ENCODE measurements at regions not wholly inside any gene's neighbourhood (a gene's known extent, or its start where the extent isn't known, plus 50 kb on each side); places are given as distances from the start of the nearest gene placed in this dataset.

DNA sequence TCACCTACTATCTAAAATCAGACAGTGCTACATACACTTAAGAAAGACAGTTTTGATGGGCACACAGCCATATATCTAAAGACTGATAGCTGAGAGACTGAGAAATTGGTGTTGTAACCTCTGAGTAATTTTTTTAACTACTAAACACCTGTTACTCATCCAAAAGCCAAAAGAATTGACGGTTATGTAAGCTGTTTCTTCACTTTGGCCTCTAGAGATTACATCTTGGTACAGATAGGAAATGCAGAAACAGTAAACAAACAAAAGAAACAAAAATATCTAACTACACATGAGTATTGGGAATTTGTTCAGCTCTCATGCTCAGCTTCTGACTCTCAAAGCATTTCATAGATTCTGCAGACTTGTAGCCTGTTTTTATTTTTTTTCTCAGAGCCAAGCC is 152.1 kb upstream of the GAS1 start:
- WGBS (ENCODE audit: insufficient coverage) = no CpG with 5 or more reads among the region's 1 CpG
- DNase-seq = no peak
- H3K9me3 Mint-ChIP-seq = no peaks in the 10 kb centered on the region
- no peak overlapping the region for H3K27ac ChIP-seq (ENCODE audit: low read length)
- H3K4me3 Mint-ChIP-seq = no peak overlapping the region
- no peak overlapping the region for H3K27ac Mint-ChIP-seq
- no peaks in the 10 kb centered on the region for H3K4me1 Mint-ChIP-seq
- H3K36me3 ChIP-seq (ENCODE audit: control insufficient read depth, insufficient read depth, low read length) = no peaks in the 10 kb centered on the region
- H3K27me3 Mint-ChIP-seq (ENCODE audit: low read depth in 2 of 2) = peaks cover 11 to 30% of the 10 kb centered on the region in 2 donors
- no peak overlapping the region for H3K4me3 ChIP-seq (ENCODE audit: low read length)
- no peaks in the 10 kb centered on the region for H3K4me1 ChIP-seq (ENCODE audit: control insufficient read depth, insufficient read depth, low read length)
- intact Hi-C loops (cut with micrococcal nuclease) = no loop called here
- no peaks in the 10 kb centered on the region for H3K27me3 ChIP-seq (ENCODE audit: control insufficient read depth, insufficient read depth, low read length)
- no peaks in the 10 kb centered on the region for H3K9me3 ChIP-seq (ENCODE audit: control insufficient read depth, insufficient read depth, low read length)
- ATAC-seq = no peak
- TF ChIP-seq, protein P1, sequence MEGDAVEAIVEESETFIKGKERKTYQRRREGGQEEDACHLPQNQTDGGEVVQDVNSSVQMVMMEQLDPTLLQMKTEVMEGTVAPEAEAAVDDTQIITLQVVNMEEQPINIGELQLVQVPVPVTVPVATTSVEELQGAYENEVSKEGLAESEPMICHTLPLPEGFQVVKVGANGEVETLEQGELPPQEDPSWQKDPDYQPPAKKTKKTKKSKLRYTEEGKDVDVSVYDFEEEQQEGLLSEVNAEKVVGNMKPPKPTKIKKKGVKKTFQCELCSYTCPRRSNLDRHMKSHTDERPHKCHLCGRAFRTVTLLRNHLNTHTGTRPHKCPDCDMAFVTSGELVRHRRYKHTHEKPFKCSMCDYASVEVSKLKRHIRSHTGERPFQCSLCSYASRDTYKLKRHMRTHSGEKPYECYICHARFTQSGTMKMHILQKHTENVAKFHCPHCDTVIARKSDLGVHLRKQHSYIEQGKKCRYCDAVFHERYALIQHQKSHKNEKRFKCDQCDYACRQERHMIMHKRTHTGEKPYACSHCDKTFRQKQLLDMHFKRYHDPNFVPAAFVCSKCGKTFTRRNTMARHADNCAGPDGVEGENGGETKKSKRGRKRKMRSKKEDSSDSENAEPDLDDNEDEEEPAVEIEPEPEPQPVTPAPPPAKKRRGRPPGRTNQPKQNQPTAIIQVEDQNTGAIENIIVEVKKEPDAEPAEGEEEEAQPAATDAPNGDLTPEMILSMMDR (IDR thresholded peaks at IDR 0.05) = no peak
- no peaks in the 10 kb centered on the region for H3K36me3 Mint-ChIP-seq

DNA sequence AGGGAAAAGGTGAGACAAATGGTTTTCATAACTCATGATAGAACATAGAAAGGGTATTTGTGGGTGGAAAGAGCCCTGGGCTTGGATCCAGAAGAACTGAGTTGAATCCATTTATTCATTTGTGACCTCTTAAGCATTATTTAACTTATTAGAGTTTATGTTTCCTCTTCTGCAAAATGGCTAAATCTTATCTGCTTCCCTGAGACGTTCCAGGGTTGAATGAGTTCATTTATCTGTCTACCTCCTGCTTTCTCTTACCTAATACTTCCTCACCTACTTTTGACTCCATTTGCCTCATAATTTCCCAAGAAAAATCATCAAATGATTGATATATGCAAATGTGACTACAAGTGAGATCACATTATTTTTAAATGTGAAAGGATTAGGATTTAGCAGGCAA is 152.7 kb upstream of the GAS1 start:
- 18% methylated on average over 1 of the region's 1 CpG for WGBS (ENCODE audit: insufficient coverage)

DNA sequence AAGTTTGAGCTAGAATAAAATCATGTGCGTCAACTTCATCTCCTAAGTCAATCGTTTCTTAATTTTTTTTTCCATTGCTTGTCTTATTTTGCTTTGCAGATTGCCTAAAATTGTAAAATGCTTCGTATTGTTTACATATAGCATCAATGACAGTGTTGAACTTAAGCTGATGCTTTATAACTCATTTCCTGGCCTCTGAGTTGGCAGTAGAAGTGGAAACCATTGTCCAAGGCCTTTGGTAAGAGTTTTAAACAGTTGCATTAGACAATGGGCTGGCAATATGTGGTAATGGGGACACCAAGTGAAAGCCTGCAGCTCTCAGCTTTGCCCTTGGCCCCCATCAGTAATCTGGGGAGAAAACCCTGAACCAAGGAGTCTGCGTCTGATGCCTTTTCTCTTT is 154.8 kb upstream of the GAS1 start:
- no peaks in the 10 kb centered on the region for H3K9me3 ChIP-seq (ENCODE audit: control insufficient read depth, insufficient read depth, low read length)
- WGBS (ENCODE audit: insufficient coverage) = 89% methylated on average over 4 of the region's 4 CpGs
- intact Hi-C loops (cut with micrococcal nuclease) = no loop called here

More for the DNA sequence above, 152.7 kb upstream of the GAS1 start:
- Histone ChIP-seq H3K9me3 (ENCODE audit: control insufficient read depth, insufficient read depth, low read length) (no peaks in the 10 kb centered on the region), H3K4me1 (ENCODE audit: control insufficient read depth, insufficient read depth, low read length) (no peaks in the 10 kb centered on the region), H3K4me3 (ENCODE audit: low read length) (no peak overlapping the region), H3K36me3 (ENCODE audit: control insufficient read depth, insufficient read depth, low read length) (no peaks in the 10 kb centered on the region), H3K27me3 (ENCODE audit: control insufficient read depth, insufficient read depth, low read length) (no peaks in the 10 kb centered on the region), H3K27ac (ENCODE audit: low read length) (no peak overlapping the region)
- DNase-seq (no peak), ATAC-seq (no peak)
- no peaks in the 10 kb centered on the region for H3K9me3 Mint-ChIP-seq
- H3K4me1 Mint-ChIP-seq = no peaks in the 10 kb centered on the region
- TF ChIP-seq, protein P1 (IDR thresholded peaks at IDR 0.05) = no peak
- intact Hi-C loops (cut with micrococcal nuclease) = no loop called here
- no peak overlapping the region for H3K4me3 Mint-ChIP-seq
- no peak overlapping the region for H3K27ac Mint-ChIP-seq
- H3K36me3 Mint-ChIP-seq = no peaks in the 10 kb centered on the region
- H3K27me3 Mint-ChIP-seq (ENCODE audit: low read depth in 2 of 2) = peaks cover 11 to 33% of the 10 kb centered on the region in 2 donors

DNA sequence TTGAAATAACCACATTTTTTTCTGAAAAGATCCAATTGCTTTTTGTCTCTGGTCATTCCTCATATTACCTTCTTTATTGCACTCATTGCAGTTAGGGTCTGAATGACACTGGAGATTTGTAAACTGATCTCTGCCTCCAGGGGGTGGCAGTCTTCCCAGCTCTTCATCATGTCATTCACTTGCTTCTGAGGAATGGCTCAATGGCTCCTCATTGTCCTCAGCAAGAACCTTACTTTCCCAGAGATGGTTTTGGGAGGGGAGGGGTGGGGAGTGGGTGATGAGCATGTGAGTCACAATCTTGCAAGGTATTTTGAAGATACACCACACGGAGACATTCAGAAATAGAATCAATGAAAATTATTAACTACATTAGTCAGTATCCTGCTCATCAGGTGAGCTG is 159.8 kb upstream of the GAS1 start:
- Mint-ChIP-seq H3K27me3 (ENCODE audit: low read depth in 2 of 2) (peaks cover 9 to 18% of the 10 kb centered on the region in 2 donors), H3K36me3 (no peaks in the 10 kb centered on the region), H3K4me1 (no peaks in the 10 kb centered on the region), H3K4me3 (no peak overlapping the region), H3K27ac (no peak overlapping the region), H3K9me3 (peaks cover 0 to 3% of the 10 kb centered on the region in 2 donors)
- no peak overlapping the region for H3K27ac ChIP-seq (ENCODE audit: low read length)
- ATAC-seq (no peak), DNase-seq (peak in 1 of 2 donors; percentile 7)
- intact Hi-C loops (cut with micrococcal nuclease) = loop anchor here (2.0 kb wide), 1 partner anchor 218 kb away; no protein-coding TSS in a partner anchor
- WGBS (ENCODE audit: insufficient coverage) = 80% methylated on average over 1 of the region's 1 CpG
- no peak overlapping the region for H3K4me3 ChIP-seq (ENCODE audit: low read length)
- H3K4me1 ChIP-seq (ENCODE audit: control insufficient read depth, insufficient read depth, low read length) = no peaks in the 10 kb centered on the region
- TF ChIP-seq, protein P1 (IDR thresholded peaks at IDR 0.05) = no peak
- no peaks in the 10 kb centered on the region for H3K36me3 ChIP-seq (ENCODE audit: control insufficient read depth, insufficient read depth, low read length)
- peaks cover 2% of the 10 kb centered on the region for H3K27me3 ChIP-seq (ENCODE audit: control insufficient read depth, insufficient read depth, low read length)
- H3K9me3 ChIP-seq (ENCODE audit: control insufficient read depth, insufficient read depth, low read length) = no peaks in the 10 kb centered on the region

More for the DNA sequence above, 154.8 kb upstream of the GAS1 start:
- no peak overlapping the region for H3K4me3 ChIP-seq (ENCODE audit: low read length)
- Mint-ChIP-seq H3K4me3 (no peak overlapping the region), H3K27me3 (ENCODE audit: low read depth in 2 of 2) (peaks cover 9 to 28% of the 10 kb centered on the region in 2 donors), H3K9me3 (no peaks in the 10 kb centered on the region), H3K27ac (no peak overlapping the region), H3K4me1 (no peaks in the 10 kb centered on the region), H3K36me3 (no peaks in the 10 kb centered on the region)
- no peaks in the 10 kb centered on the region for H3K4me1 ChIP-seq (ENCODE audit: control insufficient read depth, insufficient read depth, low read length)
- TF ChIP-seq, protein P1 (IDR thresholded peaks at IDR 0.05) = no peak
- no peaks in the 10 kb centered on the region for H3K27me3 ChIP-seq (ENCODE audit: control insufficient read depth, insufficient read depth, low read length)
- no peak overlapping the region for H3K27ac ChIP-seq (ENCODE audit: low read length)
- DNase-seq (no peak), ATAC-seq (no peak)
- H3K36me3 ChIP-seq (ENCODE audit: control insufficient read depth, insufficient read depth, low read length) = no peaks in the 10 kb centered on the region
